GM12878 (cell line): ENCODE measurements at regions not wholly inside any gene's neighbourhood (a gene's known extent, or its start where the extent isn't known, plus 50 kb on each side); places are given as distances from the start of the nearest gene placed in this dataset.

Experiments used
- ATAC-seq: fragments of 200-7000 bp; cut with Tn5 transposase; 3 replicates; pipeline ENCODE4 v1.9.1; 2020; ENCODE audit warnings: mild to moderate bottlenecking, moderate library complexity
- BruUV-seq: library from RNA; stranded (reverse); fragments of 400-500 nt; replicated peaks from 2 replicates; lab custom pipeline; 2021; lab: Mats Ljungman, UMichigan
- CTCF ChIA-PET: fragments of 300-600 bp; sonication (Branson Sonifier 250); formaldehyde crosslinking; extraction: SDS; loops from one replicate; lab custom pipeline; 2021; ENCODE audit warnings: inconsistent platforms; lab: Yijun Ruan, JAX
- POLR2A ChIA-PET: fragments of 350-600 bp; formaldehyde crosslinking; extraction: SDS; loops from one replicate; lab custom pipeline; 2021; ENCODE audit warnings: inconsistent platforms; lab: Charles Lee
- RAD21 ChIA-PET: fragments of 300-600 bp; sonication (Branson Sonifier 250); formaldehyde crosslinking; loops from one replicate; lab custom pipeline; 2023; ENCODE audit warnings: antibody characterized with exemption; ENCODE audit not compliant: unreplicated experiment; lab: Charles Lee
- SMC1A ChIA-PET: fragments of 300-600 bp; sonication (Branson Sonifier 250); formaldehyde crosslinking; loops from one replicate; lab custom pipeline; 2023; ENCODE audit not compliant: unreplicated experiment, uncharacterized antibody; lab: Charles Lee
- DNase-seq: peaks from one replicate; pipeline ENCODE4 v3.0.0-alpha.2; 2011; ENCODE audit warnings: low read depth, low spot score
- FAIRE-seq: peaks from 3 replicates; lab custom pipeline; 2011; peaks lifted over from hg19 to GRCh38; lab: Jason Lieb, UNC
- H2AFZ ChIP-seq: 2 replicates; pipeline ENCODE4 v1.6.0; 2011; ENCODE audit warnings: low read depth, low read length, control low read depth; ENCODE audit not compliant: control insufficient read depth
- H3K27ac ChIP-seq: 2 replicates; pipeline ENCODE4 v1.5.1; 2011; ENCODE audit warnings: control low read depth; ENCODE audit not compliant: control insufficient read depth, insufficient read depth
- H3K27me3 ChIP-seq, 2 experiments: replicated peaks in 1 of 2; 2 replicates each; pipeline versions ENCODE4 v1.6.0 to v1.6.1; 2011; ENCODE audit warnings: low read length in 1 of 2; ENCODE audit not compliant: control insufficient read depth in 2 of 2, insufficient read depth in 2 of 2
- H3K36me3 ChIP-seq, 2 experiments: 2 replicates each; pipeline ENCODE4 v1.5.1; 2011; ENCODE audit warnings: low read length in 1 of 2; ENCODE audit not compliant: control insufficient read depth in 2 of 2, insufficient read depth in 2 of 2
- H3K4me1 ChIP-seq: 2 replicates; pipeline ENCODE4 v1.6.1; 2011; ENCODE audit warnings: mild to moderate bottlenecking, low read length, moderate library complexity, mixed read lengths; ENCODE audit not compliant: control insufficient read depth, insufficient read depth
- H3K4me2 ChIP-seq: 2 replicates; pipeline ENCODE4 v1.6.0; 2011; ENCODE audit warnings: control low read depth; ENCODE audit not compliant: control insufficient read depth, insufficient read depth
- H3K4me3 ChIP-seq: fragments of 200-600 bp; sonication (generic); 2 replicates; pipeline ENCODE4 v1.5.1; 2016
- H3K79me2 ChIP-seq: 2 replicates; pipeline ENCODE4 v1.6.0; 2011; ENCODE audit warnings: low read length; ENCODE audit not compliant: control insufficient read depth, insufficient read depth
- H3K9ac ChIP-seq: 2 replicates; pipeline ENCODE4 v1.8.0; 2011; ENCODE audit warnings: low read length, control low read depth, mixed read lengths; ENCODE audit not compliant: control insufficient read depth, insufficient read depth
- H3K9me3 ChIP-seq: replicated peaks from 3 replicates; pipeline ENCODE4 v1.5.1; 2011; ENCODE audit warnings: mild to moderate bottlenecking, low read length; ENCODE audit not compliant: control insufficient read depth, insufficient read depth
- H4K20me1 ChIP-seq: 2 replicates; pipeline ENCODE4 v1.6.0; 2011; ENCODE audit not compliant: control insufficient read depth, insufficient read depth
- BCL3 ChIP-seq: IDR thresholded peaks from 2 replicates; pipeline ENCODE4 v1.6.1; 2011; ENCODE audit warnings: borderline replicate concordance, low read depth, mild to moderate bottlenecking, moderate library complexity, low read length; ENCODE audit not compliant: insufficient read depth, poor library complexity, severe bottlenecking
- BRCA1 ChIP-seq: IDR thresholded peaks from 2 replicates; pipeline ENCODE4 v1.6.1; 2011; ENCODE audit warnings: low read depth, low read length, improper control_type of control experiment
- CEBPZ ChIP-seq: fragments of 150-350 bp; IDR thresholded peaks from 2 replicates; pipeline ENCODE4 v1.6.1; 2016; ENCODE audit warnings: low read depth, low read length
- CHD1 ChIP-seq: IDR thresholded peaks from 2 replicates; pipeline ENCODE4 v1.6.1; 2012; ENCODE audit warnings: low read depth, low read length, improper control_type of control experiment
- CREB1 ChIP-seq: IDR thresholded peaks from 2 replicates; pipeline ENCODE4 v1.6.1; 2012; ENCODE audit warnings: low read depth, mild to moderate bottlenecking, inconsistent platforms
- ESRRA ChIP-seq: IDR thresholded peaks from 2 replicates; pipeline ENCODE4 v1.6.1; 2012; ENCODE audit warnings: mild to moderate bottlenecking, low read length, improper control_type of control experiment
- MTA2 ChIP-seq: fragments of 450-650 bp; IDR thresholded peaks from 2 replicates; pipeline ENCODE4 v1.6.1; 2016; ENCODE audit warnings: low read depth, mild to moderate bottlenecking, moderate library complexity
- SMAD5 ChIP-seq: IDR thresholded peaks from 2 replicates; pipeline ENCODE4 v1.6.1; 2016; ENCODE audit warnings: antibody characterized with exemption, low read depth
- SREBF2 ChIP-seq: IDR thresholded peaks from 2 replicates; pipeline ENCODE4 v1.6.1; 2012; ENCODE audit warnings: mild to moderate bottlenecking, low read length
- YY1 ChIP-seq: IDR thresholded peaks from 2 replicates; pipeline ENCODE4 v1.6.1; 2011; ENCODE audit warnings: low read depth, mild to moderate bottlenecking, low read length
- WGBS: methylation state at CpG from one replicate; pipeline ENCODE4 v1.1.6; 2016; ENCODE audit warnings: low lambda C conversion rate; ENCODE audit not compliant: insufficient replicate concordance, insufficient coverage; ENCODE audit errors: missing lambda C conversion rate; 5-methylcytosine and 5-hydroxymethylcytosine counted together
- in situ Hi-C: fragments of 300-500 bp; cut with MboI; formaldehyde crosslinking; loops from 9 replicates; pipeline ENCODE4 v1.14.3; 2018; ENCODE audit warnings: mixed read lengths
- intact Hi-C: fragments of 100-400 bp; cut with micrococcal nuclease; formaldehyde crosslinking; loops from one replicate; pipeline ENCODE4 v1.14.2; 2022; ENCODE audit not compliant: unreplicated experiment

- CTCF ChIA-PET = no interaction called here
- POLR2A ChIA-PET = no interaction called here
- H3K4me3 ChIP-seq = no peak overlapping the region
- DNase-seq (no peak), ATAC-seq (no peak), FAIRE-seq (no peak)
- SMC1A ChIA-PET = no interaction called here
- 56% methylated on average over 8 of the region's 8 CpGs for WGBS
- H3K4me1 ChIP-seq = no peaks in the 10 kb centered on the region
- RAD21 ChIA-PET = no interaction called here
- BruUV-seq = no TSS peak
- no peaks in the 10 kb centered on the region for H3K9me3 ChIP-seq
- H3K27me3 ChIP-seq = peaks cover 0 to 2% of the 10 kb centered on the region in 2 experiments; a peak in 2 of 4 replicates
- H3K27ac ChIP-seq = no peak overlapping the region
- in situ Hi-C loops = no loop called here
- TF ChIP-seq CEBPZ (no peak), MTA2 (no peak), CREB1 (no peak), YY1 (no peak), ESRRA (no peak), BCL3 (no peak), SREBF2 (no peak), SMAD5 (no peak), BRCA1 (no peak), CHD1 (no peak)
- no peaks in the 10 kb centered on the region for H3K79me2 ChIP-seq
- H3K4me2 ChIP-seq = no peak overlapping the region
- H4K20me1 ChIP-seq = no peaks in the 10 kb centered on the region
- intact Hi-C loops = no loop called here
- no peak overlapping the region for H2AFZ ChIP-seq
- no peak overlapping the region for H3K9ac ChIP-seq
- no peaks in the 10 kb centered on the region for H3K36me3 ChIP-seq
Measured at GRCh38 chr4:185938654-185939053, 126.7 kb upstream of the SORBS2 start.
